ENCODE measurements at regions not wholly inside any gene's neighbourhood (a gene's known extent, or its start where the extent isn't known, plus 50 kb on each side); places are given as distances from the start of the nearest gene placed in this dataset.

DNA sequence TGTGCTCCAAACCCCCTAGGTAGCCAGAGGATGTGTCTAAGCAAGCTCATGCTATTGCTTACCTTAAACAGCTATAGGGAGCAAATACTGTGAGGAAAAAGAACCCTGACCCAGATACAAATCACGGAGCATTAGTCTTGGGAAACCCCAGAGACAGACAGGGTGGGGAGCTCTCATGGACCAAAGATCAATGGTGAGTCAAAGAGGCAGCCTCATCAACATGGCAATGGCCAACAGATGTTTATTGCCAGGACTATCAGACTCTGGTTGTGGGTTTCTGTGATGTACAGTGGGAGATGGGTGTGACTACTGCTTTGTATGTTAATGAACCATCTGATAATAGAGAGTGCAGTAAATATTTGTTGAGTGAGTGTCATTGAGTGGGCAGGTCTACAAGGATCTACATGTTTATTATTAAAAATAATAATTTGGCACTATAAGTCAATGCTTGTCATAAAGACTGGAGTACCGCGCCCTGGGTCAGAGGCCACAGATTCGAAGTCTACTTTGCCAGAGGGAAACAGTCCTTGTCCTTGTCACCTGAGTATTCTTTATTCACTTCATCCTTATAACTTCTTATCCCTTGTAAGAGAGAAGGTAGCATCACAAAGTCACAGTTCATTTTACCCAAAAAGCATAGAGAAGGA, 56.5 kb upstream of the RAI14 start:
- TF ChIP-seq, protein P1, sequence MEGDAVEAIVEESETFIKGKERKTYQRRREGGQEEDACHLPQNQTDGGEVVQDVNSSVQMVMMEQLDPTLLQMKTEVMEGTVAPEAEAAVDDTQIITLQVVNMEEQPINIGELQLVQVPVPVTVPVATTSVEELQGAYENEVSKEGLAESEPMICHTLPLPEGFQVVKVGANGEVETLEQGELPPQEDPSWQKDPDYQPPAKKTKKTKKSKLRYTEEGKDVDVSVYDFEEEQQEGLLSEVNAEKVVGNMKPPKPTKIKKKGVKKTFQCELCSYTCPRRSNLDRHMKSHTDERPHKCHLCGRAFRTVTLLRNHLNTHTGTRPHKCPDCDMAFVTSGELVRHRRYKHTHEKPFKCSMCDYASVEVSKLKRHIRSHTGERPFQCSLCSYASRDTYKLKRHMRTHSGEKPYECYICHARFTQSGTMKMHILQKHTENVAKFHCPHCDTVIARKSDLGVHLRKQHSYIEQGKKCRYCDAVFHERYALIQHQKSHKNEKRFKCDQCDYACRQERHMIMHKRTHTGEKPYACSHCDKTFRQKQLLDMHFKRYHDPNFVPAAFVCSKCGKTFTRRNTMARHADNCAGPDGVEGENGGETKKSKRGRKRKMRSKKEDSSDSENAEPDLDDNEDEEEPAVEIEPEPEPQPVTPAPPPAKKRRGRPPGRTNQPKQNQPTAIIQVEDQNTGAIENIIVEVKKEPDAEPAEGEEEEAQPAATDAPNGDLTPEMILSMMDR (conservative IDR thresholded peaks at IDR 0.05 in 1 of 2, IDR thresholded peaks at IDR 0.05 in 1 of 2; ENCODE audit: extremely low read depth in 1 of 2, insufficient read depth in 1 of 2, low read depth in 1 of 2, low read length in 2 of 2): no peak
- no peak for TF ChIP-seq EZH2 (IDR thresholded peaks at IDR 0.05; ENCODE audit: borderline replicate concordance, low read length)
